ENCODE measurements at regions not wholly inside any gene's neighbourhood (a gene's known extent, or its start where the extent isn't known, plus 50 kb on each side); places are given as distances from the start of the nearest gene placed in this dataset.
"Not testable (repeated sequence)": the region's sequence is repeated elsewhere in the genome, so short reads cannot be mapped to it uniquely, and the experiment has no call there.

DNA sequence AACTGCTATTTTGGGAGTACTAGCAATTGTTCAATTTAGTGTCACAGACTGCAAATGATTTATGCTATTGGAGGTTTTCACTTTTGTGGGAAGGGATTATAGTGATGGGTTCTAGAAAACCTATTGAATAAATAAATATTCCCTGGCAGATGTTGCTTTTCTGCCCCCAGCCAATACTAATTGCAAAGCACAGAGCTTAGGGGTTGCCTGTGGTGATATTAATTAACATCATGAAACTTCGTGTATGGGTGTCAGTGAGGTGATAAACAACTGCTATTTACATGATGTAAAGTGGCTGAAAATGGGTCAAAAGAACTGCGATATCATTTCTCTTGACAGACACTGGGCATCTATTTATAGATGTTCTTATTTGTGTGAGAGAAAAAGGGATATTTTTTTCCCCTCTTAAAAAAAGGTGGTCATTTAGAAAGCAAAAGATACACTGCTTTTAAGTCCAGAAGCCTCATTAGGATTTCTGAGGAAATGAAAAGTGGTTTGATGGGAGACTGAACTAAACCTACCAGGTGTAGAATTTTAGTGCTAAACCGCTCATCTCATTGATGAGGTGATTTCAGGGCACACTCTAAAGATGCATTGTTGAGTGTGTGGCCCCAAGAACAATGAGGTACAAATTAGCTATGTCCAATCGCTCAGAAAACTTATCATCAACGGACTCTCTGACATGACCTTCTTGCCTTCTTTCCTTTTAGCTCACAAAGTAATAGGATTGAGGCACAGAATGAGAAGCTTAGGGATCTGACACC lies 116.7 kb upstream of the CHST9 start:
- Histone ChIP-seq H3K9me3 (ENCODE audit: control insufficient read depth, low read length) (no peaks in the 10 kb centered on the region), H3K9ac (no peak overlapping the region), H3K27me3 (ENCODE audit: control insufficient read depth, insufficient read depth, low read length) (no peaks in the 10 kb centered on the region), H2AFZ (no peak overlapping the region), H3K4me3 (ENCODE audit: low read depth, low read length) (no peak overlapping the region), H3K36me3 (ENCODE audit: control insufficient read depth, insufficient read depth, low read length) (no peaks in the 10 kb centered on the region), H3K4me2 (ENCODE audit: low read length) (no peak overlapping the region), H3K79me2 (no peaks in the 10 kb centered on the region), H3K27ac (no peak overlapping the region), H3K4me1 (no peaks in the 10 kb centered on the region)
- TF ChIP-seq, protein P1, sequence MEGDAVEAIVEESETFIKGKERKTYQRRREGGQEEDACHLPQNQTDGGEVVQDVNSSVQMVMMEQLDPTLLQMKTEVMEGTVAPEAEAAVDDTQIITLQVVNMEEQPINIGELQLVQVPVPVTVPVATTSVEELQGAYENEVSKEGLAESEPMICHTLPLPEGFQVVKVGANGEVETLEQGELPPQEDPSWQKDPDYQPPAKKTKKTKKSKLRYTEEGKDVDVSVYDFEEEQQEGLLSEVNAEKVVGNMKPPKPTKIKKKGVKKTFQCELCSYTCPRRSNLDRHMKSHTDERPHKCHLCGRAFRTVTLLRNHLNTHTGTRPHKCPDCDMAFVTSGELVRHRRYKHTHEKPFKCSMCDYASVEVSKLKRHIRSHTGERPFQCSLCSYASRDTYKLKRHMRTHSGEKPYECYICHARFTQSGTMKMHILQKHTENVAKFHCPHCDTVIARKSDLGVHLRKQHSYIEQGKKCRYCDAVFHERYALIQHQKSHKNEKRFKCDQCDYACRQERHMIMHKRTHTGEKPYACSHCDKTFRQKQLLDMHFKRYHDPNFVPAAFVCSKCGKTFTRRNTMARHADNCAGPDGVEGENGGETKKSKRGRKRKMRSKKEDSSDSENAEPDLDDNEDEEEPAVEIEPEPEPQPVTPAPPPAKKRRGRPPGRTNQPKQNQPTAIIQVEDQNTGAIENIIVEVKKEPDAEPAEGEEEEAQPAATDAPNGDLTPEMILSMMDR (IDR thresholded peaks at IDR 0.05): no peak

DNA sequence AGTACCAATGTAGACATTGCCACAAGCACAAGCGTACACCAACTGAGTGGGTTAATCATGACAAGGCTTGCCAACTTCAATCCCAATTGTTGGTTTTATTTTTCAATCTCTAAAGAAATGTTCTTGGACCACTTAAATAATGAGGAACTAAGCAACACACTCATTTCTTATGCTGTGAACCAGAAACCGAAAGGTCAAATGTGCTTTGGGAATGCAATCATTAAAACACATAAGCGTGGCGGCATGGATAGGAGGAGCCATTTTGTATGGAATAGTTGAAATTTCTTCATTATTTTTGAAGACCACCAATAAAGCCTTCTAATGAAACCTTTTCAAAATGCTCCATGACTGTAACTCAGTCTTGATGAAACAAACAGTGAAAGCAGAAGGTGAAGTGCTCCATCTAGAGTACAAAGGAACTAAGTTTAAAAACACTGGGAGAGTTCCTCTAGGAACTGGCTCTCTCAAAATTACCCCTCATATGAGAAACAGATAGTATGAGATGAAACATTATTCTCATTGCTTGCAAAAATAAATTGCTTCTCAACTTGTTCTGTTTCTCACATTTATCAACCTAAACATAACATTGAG lies 113.2 kb upstream of the CHST9 start:
- no peaks in the 10 kb centered on the region for H3K79me2 ChIP-seq
- H3K9me3 ChIP-seq (ENCODE audit: control insufficient read depth, low read length): no peaks in the 10 kb centered on the region
- no peaks in the 10 kb centered on the region for H3K27me3 ChIP-seq (ENCODE audit: control insufficient read depth, insufficient read depth, low read length)
- H3K4me2 ChIP-seq (ENCODE audit: low read length): no peak overlapping the region
- no peak overlapping the region for H3K4me3 ChIP-seq (ENCODE audit: low read depth, low read length)
- no peaks in the 10 kb centered on the region for H3K4me1 ChIP-seq
- TF ChIP-seq, protein P1 (IDR thresholded peaks at IDR 0.05): no peak
- no peak overlapping the region for H3K9ac ChIP-seq
- no peak overlapping the region for H3K27ac ChIP-seq
- H3K36me3 ChIP-seq (ENCODE audit: control insufficient read depth, insufficient read depth, low read length): no peaks in the 10 kb centered on the region
- H2AFZ ChIP-seq: no peak overlapping the region

DNA sequence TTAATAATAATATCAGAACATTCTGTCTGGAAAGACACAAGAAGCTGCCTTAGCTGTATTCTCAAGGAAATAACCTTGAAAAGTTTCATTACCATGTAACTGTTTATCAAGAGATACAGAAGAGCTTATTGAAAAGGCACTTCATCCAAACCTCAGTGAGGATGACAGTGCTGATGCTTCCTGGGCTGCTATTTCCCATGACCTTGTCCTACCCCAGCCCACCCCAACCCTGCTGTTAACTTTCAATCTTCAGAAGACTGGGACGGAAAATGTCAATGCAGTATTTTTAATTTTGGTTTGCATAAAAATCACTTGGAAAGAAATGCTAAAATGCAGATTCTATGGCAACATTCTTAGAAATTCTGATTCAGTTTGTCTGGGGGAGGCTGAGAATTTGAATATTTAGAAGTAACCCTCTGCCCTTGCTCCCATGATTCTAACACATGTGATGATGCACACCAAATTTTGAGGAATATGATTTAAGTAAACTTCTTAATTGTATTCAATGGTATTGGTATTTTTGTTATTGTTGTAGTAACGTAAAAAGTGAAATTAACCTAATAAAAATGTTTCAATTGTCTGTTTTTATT lies 101.0 kb upstream of the CHST9 start:
- not testable (repeated sequence) for H2AFZ ChIP-seq; H3K9me3 ChIP-seq (ENCODE audit: control insufficient read depth, low read length); H3K9ac ChIP-seq; H3K36me3 ChIP-seq (ENCODE audit: control insufficient read depth, insufficient read depth, low read length); H3K4me2 ChIP-seq (ENCODE audit: low read length); H3K27ac ChIP-seq; H3K4me1 ChIP-seq; H3K4me3 ChIP-seq (ENCODE audit: low read depth, low read length); H3K79me2 ChIP-seq; H3K27me3 ChIP-seq (ENCODE audit: control insufficient read depth, insufficient read depth, low read length)

DNA sequence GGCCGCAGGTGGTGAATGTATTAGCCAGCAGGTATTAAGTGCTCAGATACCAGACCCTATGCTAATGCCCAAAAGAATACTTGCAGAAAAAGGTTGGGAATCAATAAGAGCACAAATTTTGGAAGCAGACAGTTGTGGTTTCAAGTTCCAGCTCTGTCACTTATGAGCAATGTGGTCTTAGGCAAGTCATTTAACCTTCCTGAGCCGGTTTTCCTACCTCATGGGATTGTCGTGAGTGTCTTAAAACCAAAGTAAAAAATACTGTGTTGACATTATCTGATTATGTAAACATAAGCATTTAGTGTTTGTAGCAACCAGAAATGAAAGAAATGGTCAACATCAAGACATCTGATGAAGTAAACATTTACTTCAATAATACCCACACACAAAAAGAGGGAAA lies 93.0 kb upstream of the CHST9 start:
- no peak overlapping the region for H3K27ac ChIP-seq
- H3K9ac ChIP-seq: no peak overlapping the region
- no peaks in the 10 kb centered on the region for H3K4me1 ChIP-seq
- H3K36me3 ChIP-seq (ENCODE audit: control insufficient read depth, insufficient read depth, low read length): no peaks in the 10 kb centered on the region
- TF ChIP-seq, protein P1 (IDR thresholded peaks at IDR 0.05): no peak
- H3K9me3 ChIP-seq (ENCODE audit: control insufficient read depth, low read length): no peaks in the 10 kb centered on the region
- H3K27me3 ChIP-seq (ENCODE audit: control insufficient read depth, insufficient read depth, low read length): no peaks in the 10 kb centered on the region
- H2AFZ ChIP-seq: no peak overlapping the region
- H3K4me3 ChIP-seq (ENCODE audit: low read depth, low read length): no peak overlapping the region
- no peaks in the 10 kb centered on the region for H3K79me2 ChIP-seq
- H3K4me2 ChIP-seq (ENCODE audit: low read length): no peak overlapping the region

DNA sequence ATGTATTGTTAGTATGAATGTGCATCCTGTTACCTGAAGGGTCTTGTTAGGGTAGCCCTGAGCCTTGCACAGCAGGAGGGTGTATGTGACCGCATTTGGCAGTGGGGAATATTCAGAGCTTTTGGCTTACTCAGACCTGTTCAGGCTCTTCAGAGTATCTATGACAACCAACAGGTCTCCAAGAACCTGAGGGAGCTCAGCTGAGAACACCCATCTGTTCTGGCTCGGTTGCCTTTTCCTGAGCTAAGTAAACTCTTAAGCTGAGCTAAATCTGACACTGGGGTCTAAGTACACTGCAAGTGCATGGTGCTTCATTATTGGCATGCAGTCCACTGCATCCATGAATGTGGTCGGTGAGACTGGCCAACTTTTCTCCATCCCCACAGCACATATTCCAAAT lies 92.4 kb upstream of the CHST9 start:
- Histone ChIP-seq H3K4me3 (ENCODE audit: low read depth, low read length) (no peak overlapping the region), H3K79me2 (no peaks in the 10 kb centered on the region)
- TF ChIP-seq, protein P1 (IDR thresholded peaks at IDR 0.05): no peak

More for the DNA sequence above, 92.4 kb upstream of the CHST9 start:
- Histone ChIP-seq H3K27me3 (ENCODE audit: control insufficient read depth, insufficient read depth, low read length) (no peaks in the 10 kb centered on the region), H3K9ac (no peak overlapping the region), H2AFZ (no peak overlapping the region), H3K4me2 (ENCODE audit: low read length) (no peak overlapping the region), H3K36me3 (ENCODE audit: control insufficient read depth, insufficient read depth, low read length) (no peaks in the 10 kb centered on the region), H3K4me1 (no peaks in the 10 kb centered on the region), H3K9me3 (ENCODE audit: control insufficient read depth, low read length) (no peaks in the 10 kb centered on the region), H3K27ac (no peak overlapping the region)

Data from parathyroid adenoma (tissue), 2 donors.